ENCODE measurements at regions not wholly inside any gene's neighbourhood (a gene's known extent, or its start where the extent isn't known, plus 50 kb on each side); places are given as distances from the start of the nearest gene placed in this dataset.

DNA sequence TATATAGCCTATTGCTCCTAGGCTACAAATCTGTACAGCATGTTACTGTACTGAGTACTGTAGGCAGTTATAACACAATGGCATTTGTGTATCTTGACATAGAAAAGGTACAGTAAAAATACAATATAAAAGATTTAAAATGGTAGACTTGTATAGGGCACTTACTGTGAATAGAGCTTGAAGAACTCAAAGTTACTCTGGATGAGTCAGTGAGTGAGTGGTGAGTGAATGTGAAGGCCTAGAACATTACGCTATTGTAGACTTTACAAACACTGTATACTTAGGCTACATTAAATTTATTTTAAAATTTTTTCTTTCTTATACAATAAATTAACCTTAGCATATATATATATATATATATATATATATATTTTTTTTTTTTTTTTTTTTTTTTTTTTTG lies 140.0 kb upstream of the UBE2E1 start:
- DNase-seq = no peak

DNA sequence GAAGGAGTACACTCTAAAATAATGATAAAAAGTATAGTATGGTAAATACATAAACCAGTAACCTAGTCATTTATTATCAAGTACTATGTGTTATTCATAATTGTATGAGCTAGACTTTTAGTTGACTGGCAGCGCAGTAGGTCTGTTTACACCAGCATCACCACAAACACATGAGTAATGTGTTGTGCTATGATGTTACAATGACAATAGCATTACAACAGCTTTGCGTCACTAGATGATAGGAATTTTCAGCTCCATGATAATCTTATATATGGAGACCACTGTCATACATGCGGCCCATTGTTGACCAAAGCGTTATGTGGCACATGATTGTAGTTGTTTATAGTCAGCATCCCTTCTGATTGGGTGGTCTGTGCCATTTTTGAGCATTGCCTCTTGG lies 138.9 kb upstream of the UBE2E1 start:
- no peak for DNase-seq

DNA sequence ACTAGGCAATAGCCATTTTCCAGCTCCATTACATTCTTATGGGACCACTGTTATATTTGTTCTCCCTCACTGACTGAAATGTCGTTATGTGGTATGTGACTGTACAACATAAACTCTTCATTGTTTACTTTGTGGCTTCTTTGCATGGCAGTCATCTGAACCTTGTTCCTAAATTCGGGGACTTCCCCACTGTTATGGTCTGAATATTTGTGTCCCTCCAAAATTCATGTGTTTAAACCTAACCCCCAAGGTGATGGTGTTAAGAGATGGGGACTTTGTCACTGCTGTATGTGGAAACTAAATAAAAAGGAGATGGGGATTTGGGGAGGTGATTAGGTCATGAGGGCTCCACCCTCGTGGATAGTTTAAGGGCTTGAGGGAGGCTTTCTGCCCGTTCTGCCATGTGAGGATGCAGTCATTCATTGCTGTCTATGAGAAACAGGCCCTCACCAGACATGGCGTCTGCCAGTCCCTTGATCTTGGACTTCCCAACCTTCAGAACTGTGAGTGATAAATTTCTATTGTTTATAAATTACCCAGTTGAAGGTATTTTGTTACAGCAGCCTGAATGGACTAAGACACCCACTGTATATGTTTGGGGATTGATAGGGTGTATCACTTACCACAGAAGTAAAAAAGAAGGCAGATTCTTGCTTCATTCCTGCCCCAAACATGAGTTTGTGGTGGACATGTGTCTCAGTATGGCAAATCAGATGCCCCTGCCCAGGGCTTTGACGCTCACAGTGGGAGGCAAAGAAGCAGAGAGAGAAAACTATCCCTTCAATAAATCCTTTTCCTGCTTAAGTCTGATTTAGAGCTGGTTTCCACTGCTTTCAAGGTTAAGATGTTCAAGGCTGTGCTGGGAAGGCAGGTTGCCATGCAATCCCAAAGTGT lies 138.0 kb upstream of the UBE2E1 start:
- DNase-seq = no peak

DNA sequence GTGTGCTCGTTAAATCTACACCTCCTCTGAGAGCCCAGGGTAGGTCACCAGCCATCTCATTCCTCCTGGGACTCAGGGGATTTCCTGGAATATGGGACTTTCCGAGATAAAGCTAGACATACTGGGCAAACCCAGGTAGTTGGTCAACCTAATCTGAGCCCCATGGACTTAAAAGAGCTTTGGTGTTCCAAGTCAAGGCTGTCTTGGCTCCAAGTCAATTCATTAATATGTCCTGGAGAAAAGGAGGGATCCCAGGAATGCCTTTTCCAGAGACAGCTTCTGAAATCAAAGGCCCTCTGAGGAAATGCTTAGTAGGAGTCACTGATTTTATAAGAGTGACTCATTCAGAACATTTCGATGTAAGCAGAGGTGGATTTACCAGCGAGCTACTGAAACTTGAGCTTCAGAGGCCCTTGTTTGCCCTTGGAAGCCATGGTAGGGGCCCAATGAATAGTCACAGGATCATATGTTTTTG lies 137.3 kb upstream of the UBE2E1 start:
- no peak for DNase-seq

DNA sequence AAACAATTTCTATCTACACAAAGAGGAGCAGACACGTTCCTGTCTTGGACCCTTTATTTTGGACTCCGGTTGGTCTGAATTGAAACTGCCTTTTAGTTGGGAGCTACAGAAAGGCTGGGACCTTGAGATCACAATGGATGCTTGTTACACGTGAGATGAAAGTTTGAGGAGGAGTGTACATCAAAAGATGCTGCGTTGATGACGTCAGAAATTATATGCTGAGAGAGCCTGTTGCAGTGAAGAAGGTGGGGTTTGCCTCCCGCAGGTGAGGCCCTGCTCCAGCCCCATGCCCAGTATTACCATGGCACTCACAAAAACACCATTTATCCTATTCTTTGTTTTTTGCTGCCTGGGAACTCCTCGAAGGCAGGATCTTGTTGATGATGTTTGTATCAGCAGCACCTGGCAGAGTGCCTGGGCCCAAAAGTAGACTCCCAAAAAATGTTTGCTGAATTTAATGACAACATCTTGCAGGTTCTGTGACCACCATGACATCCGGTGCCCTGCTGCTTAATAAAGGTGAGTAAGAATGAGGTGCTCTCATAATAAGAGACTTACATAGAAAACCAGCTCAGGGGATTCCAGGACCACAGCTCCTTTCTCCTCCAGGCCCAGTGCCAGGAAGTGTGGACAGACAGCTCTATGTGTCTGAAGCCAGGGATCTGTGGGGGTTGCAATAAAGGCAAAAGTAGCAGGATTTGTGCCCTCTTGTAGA lies 136.1 kb upstream of the UBE2E1 start:
- DNase-seq = no peak

DNA sequence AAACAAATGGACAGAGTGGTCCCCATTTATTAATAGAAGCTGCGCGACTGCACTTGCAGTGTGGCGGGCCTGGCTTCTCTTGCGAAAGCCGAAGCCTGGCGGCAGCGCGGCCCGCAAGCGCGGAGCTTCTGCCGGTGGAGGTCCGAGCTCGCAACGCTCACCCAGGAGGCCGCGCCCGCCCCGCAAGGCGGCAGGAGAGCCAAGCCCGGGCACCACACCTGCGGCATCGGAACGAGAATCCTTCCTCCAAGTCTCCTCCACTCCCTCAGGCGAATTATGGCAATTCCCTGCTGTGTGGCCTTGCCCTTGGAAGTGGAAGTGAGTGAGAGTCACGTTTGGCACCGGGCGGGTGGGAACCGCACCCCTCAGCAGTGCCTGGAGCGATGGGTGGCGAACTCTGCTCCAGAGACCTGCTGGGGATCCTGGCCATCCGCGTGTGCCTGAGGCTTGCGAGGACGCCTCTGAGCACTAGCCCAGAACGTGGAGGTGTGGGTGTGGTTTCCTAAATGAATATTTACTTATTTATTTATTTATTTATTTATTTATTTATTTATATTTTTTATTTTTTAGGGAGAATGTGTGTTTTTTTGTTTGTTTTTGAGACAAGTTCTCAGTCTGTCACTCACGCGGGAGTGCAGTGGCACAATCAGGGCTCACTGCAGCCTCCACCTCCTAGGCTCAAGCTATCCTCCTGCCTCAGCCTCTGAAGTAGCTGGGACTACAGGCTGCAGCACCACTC lies 133.7 kb upstream of the UBE2E1 start:
- DNase-seq = no peak

DNA sequence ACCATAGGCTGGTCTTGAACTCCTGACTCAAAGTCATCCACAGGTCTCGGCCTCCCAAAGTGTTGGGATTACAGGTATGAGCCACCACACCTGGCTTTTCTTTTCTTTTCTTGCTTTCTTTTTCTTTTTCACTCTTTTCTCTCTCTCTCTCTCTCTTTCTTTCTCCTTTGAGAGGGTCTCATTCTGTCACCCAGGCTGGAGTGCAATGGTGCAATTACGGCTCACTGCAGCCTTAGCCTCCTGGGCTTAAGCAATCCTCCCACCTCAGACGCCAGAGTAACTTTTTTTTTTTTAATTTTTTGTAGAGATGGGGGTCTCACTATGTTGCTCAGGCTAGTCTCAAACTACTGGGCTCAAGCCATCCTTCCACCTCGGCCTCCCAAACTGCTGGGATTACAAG lies 133.1 kb upstream of the UBE2E1 start:
- no peak for DNase-seq

DNA sequence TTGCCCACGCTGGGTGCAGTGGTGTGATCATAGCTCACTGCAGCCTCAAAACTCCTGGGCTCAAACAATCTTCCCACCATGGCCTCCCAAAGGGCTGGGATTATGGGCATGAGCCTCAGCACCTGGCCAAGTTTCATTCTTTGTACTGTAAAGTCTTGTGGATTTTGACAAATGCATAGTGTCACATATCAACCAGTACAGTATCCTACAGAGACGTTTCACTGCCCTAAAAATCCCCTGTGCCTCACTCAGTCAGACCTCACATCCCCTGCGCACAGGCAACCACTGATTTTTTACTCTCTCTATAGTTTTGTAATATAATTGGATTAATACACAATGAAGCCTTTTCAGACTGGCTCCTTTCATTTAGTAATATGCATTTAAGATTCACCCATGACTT lies 130.7 kb upstream of the UBE2E1 start:
- DNase-seq = no peak

DNA sequence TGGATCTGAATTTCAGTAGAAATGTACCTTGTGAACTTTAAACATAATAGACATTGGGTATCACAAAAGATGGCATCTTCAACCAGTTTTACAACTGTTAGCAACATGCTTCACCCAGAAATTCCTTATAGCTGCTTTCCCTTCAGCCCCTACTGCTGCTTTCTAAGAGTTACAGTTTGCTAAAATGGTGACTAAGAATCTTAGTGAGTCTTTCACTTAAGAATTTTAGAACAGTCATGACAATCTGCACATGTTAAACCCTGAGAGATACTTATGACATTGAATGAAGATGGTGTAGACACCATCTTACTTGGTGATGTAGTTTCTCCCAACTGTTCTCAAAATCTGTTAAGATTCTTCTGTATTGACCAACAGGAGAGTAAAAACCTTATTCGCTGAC lies 129.7 kb upstream of the UBE2E1 start:
- DNase-seq = no peak

DNA sequence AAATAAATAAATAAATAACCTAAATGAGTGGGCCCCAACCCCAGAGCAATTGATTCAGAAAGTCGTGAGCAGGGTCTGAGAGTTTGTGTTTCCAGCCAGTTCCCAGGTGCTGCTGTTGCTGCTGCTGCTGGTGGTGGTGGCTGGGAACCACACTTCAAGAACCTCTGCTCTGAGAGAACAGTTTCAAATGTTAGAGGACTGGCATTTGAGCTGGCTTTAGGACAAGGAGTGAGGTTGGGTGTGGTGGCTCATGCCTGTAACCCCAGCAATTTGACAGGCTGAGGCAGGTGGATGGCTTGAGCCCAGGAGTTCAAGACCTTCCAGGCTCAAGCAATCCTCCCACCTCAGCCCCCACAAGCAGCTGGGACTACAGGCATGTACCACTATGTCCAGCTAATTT lies 123.1 kb upstream of the UBE2E1 start:
- DNase-seq = no peak

DNA sequence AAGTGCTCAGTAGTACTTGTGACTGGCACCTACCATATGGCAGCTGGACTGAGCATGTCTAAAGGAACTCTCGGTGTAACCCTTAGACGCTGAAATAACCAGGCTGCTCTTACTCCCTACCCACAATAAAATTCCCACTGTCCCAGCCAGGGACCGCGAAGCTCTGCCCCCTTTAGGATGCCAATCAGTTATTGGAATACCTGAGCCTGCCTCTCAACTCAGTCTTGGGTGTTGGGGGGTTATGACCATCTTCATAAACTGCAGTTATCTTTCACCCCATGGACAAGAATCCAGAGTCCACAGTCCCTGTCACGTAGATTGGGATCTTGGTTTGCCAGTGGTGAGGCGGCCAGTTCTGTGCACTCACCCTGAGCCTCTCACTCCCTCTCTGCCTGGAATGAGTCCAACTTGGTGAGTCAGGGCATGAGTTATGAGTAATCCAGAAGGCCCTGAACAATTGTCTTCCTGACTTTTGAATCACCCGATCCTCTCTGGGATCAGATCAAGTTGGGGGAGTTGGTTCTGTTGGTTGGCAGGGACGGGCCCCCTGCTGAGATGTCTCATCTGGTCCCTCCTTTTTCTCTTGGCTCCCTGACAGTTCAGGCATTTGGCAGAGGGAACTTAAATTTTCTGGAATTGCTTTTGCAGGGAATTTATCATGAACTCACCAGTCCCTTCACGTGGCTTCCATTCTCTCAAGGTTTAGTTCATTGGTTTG lies 120.1 kb upstream of the UBE2E1 start:
- DNase-seq = no peak

DNA sequence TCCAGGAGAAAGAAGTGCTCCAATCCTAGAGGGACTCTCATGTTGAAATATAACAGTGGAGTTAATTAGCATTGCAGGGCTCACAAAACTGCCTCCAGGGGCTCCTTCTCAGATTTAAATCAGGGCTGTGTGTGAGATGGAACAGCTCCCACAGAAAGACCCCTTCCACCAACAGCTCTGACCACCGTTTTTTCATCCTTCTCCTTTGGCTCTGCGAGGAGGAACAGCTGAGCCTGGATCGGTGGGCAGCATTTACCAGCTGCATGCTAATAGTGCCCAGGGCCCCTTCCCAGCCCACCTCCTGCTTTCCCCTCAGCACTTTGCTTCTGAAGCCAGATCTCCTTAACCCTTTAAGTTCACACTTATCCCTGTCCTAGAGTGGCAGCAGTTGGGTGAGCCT lies 119.2 kb upstream of the UBE2E1 start:
- no peak for DNase-seq

DNA sequence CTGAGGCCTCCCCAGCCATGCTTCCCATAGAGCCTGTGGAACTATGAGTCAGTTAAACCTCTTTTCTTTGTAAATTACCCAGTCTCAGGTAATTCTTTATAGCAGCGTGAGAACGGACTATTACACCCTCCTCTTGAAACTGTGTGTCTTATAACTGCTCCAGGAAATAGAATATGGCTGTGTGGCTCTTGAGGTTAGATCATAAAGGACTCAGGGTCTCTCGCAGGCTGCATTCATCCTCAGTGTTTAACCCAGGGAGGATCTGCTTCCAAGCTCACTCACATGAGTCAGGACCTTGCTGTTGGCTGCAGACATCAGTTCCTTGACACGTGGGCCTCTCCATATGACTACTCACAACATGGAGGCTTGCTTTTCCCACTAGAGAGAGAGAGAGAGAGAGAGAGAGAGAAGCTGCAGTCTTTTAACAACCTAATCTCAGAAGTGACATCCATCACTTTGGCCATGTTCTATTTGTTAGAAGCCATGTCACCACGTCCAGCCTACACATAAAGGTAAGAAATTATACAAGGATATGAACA lies 114.3 kb upstream of the UBE2E1 start:
- DNase-seq = no peak

DNA sequence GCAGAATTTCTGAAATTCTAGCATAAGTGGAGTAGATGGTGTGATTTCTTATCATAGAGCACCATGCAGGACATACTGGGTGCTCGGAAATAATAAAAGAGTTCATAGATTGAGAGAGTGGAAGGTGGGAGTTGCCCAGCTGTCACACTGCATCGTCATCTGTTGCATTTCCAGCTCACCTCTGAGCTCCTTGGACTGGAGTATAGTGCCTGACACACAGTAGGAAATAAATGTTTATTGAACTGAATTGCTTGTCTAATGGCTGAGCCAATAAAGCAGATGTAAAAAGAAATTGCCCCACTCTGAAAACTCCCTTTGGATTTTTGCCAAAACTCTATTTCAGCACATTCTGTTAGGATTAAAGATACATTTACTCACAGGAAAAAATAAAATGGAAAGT lies 108.9 kb upstream of the UBE2E1 start:
- DNase-seq = peak; percentile 36

DNA sequence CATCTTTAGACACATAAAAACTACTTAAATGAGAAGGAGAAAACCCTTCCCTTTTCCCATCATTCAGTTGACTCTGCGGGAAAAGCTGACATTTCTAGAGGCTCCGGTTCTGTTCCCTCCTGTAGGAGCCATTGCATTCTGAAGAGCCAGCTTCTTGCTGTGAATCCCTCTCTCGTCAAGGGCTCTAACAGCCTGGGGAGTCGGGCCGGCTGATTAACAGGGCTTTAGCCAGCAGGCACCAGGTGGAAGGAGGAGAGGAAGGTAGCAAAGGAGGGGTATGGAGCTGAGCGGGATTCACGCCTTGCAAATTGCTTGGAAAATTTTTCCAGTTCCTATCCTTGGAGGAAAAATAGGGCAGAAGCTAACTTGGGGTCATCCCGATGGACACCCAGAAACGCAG lies 108.3 kb upstream of the UBE2E1 start:
- DNase-seq = peak; percentile 69

DNA sequence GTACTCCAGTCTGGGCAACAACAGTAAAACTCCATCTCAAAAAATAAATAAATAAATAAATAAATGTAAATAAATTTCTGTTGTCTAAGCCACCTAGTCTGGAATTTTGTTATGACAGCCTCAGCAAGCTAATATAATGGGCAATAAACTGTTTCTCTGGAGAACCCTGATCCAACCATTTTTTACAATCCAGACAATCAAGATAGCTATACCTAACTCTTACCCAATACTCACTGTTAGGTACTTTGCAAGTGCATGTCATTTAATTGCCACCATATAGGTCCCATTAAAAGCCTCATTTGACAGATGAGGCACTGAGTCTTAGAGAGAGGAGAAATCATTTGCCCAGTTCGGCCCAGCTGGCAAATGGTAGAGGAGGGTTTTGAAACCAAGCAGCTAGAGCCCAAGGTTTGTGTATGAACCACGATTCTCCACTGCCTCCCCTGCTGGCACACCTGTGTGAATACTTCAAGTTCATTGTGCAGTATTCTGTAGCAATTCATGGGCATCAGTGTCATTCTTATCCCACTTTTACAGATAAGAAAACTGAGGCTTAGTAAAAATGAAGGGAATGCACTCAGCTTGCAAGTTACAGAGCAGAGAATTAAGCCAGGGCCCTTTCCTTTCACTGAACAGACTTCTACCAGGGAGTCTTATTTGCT lies 107.0 kb upstream of the UBE2E1 start:
- DNase-seq = peak; percentile 20

DNA sequence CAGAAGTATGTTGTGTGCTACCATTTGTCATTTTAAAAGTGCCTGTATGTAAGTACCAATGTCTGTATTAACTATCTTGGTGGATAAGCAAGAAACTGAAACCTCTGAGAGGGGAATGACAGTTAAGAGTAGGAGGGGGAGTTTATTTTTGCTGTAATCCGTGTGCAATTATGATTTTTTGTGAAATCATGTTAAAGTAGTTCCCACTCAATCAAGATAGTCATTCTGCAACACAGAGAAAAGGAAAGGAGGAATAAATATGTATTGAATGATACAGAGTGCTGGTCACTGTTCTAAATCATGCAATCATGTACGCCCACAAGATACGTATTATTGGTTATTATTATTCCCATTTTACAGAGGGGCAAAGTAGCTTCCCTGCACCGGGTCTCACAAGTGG lies 105.1 kb upstream of the UBE2E1 start:
- no peak for DNase-seq

DNA sequence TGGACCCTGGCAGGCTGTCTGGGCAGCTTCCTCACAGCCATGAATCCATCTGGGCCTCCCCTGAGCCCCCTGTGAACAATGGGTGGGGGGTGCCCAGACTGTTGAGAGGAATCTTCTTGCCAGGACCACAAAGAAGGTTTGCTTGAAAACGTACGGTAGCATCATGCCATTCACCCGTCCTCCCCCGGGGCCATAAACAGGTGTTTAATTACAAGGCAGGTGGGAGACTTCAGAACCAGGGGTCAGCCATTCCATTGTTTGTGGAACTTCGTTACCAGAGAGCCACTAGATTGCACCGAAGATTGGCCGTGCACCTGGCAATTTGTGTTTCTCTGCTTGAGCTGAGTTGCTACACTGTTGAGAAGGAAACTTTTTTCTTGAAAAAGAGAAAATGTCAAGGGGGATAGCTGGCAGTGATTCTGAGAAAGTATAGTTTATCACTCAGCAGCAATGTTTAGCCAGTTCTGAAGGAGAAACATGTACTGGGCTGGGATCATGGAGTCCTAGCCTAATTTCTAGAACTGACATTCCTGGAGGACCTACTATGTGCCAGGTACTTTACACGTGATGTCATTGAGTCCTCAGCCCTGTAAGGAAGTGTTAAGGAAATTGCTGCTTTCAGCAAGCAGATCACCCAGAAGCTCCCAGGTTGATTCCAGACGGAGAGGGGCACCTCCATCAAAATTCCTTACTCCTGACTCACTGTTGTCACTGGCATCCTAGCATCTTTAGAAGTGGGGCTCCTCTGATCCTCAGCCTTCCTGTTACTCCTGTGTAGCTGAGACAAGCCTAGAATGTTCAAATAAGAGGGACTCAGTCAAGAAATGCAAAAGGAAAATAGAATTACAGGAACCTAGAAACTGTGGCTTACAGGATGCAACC lies 103.8 kb upstream of the UBE2E1 start:
- DNase-seq = peak; percentile 92

DNA sequence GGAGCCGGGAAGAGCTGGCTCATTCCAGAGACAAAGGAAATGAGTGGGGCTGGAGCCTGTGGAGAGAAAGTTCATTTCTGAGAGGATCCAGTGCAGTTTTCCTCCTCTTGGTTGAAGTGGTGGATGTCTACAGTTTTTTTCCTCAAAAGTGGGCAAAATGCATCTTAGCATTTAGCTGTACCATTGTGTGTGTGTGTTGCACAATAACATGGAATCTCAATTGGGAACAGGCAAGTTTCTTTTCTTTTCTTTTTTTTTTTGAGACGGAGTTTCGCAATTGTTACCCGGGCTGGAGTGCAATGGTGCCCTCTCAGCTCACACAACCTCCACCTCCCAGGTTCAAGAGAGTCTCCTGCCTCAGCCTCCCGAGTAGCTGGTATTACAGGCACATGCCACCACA lies 101.5 kb upstream of the UBE2E1 start:
- no peak for DNase-seq

DNA sequence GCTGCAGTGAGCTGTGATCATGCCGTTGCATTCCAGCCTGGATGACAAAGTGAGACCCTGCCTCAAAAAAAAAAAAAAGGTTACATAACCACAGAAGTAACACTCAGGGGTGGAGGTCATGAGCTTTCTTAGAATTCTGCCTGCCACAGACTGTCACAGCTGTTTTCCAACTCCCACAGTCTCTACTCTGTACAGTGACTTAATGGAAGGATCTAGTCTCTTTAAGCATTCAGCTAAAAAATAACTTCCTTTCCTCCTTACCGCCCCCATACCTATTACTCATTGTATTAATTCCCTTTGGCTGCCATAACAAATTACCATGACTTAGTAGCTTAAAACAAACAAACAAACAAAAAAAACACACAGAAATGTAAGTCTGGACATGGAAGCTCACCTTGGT lies 99.6 kb upstream of the UBE2E1 start:
- no peak for DNase-seq

DNA sequence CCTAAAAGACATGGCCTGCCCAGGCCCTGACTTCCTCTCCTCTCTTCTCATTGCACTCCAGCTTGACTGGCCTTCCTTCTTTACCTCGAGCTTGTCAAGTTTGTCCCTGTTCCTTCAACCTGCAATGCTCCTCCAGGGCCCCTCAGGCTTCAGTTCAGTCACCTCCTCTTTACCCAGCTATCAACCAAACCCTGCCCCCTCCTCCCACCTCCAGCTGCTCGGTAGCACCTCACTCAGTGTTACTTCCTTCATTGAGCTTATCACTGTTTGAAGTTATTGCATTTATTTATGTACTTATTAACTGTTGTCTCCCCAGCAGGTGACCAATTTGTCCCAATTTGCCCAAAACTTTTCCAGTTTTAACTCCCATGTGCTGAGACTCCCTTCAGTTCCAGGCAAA lies 95.8 kb upstream of the UBE2E1 start:
- no peak for DNase-seq

Data from NCI-H146 (cell line).